Activated CD4-positive, alpha-beta T cell treated with anti-CD3 and anti-CD28 coated beads, Interleukin-2, Interleukin-4, amounts not matched to agents 100 ng/mL and 50 ng/mL, durations not matched to agents 16 hours and 8 hours (primary cell): ENCODE measurements at regions not wholly inside any gene's neighbourhood (a gene's known extent, or its start where the extent isn't known, plus 50 kb on each side); places are given as distances from the start of the nearest gene placed in this dataset.

Experiments
- DNase-seq: peaks from one replicate; pipeline ENCODE4 v3.0.0-alpha.2; 2020; ENCODE audit warnings: low spot score

- no peak for DNase-seq
These were observed 1129.4 kb downstream of the TSN start for GRCh38 chr2:122884889-122885288.

GRCh38 chr2:122885436-122885835, 1130.0 kb downstream of the TSN start:
- DNase-seq: no peak

DNA sequence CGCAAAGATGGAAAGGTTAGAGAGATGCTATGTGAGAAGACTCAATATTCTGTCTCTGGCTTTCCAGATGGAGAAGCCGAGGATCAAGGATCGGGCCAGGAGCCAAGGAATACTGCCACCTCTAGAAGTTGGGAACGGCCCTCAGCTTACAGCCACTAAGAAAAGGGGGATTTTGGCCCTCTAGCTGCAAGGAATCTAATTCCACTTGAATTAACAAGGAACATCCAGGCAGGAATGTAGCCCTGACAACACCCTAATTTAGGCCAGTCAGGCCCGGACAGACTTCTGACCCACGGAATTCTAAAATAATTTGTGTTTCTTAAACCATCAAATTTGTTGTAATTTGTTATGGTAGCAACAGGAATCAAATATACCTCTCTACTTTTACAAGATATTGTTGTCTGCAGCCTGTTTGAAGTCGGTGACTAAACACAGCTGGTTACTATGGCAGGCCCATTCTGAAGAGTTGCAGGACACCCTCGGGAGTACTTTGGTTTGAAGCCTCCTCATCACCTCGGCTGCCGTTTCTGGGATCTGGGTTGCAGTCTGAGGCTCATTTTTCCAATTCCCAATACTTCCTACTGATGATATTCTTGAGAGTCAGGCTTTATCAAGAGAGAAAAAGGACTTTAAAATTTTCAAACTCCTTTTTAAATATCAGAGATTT, 1131.2 kb downstream of the TSN start:
- no peak for DNase-seq

DNA sequence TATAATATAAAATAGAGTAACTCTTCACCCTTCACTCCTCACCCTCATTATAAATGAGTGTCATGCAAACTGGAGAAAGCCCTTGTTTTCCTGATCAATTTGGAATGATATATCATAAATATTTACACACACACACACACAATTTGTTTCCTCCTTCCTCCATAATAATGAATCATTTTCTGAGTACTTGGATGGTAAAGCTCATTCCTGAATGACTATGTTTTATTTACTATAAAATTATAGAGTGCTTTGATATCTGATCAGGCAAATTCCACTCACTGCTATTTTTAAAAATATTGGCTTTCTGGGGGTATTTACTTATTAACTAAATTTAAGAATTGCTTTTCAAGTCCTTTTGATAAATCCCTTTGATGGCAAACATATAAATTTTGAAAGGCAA, 1125.5 kb upstream of the CNTNAP5 start:
- no peak for DNase-seq

DNA sequence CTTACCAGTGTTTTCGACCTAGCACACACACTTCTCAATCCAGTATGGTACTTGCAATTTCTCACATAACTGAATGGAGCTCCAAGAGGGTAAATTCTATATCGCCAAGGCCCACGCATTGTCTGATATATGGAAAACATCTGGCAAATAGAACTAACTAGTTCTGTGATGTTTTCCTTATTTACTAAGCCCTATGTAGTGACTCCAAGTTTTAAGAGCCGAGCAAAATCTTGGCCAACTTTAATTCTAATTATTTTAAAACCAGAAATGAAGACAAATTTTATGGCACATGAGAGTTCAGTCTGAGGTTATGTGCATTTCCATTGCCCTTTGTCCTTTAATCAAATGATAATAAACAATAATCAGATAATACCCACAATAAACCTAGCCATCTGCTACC, 1119.7 kb upstream of the CNTNAP5 start:
- no peak for DNase-seq

- no peak for DNase-seq
These were observed 1116.9 kb upstream of the CNTNAP5 start for GRCh38 chr2:122908159-122908558.

DNA sequence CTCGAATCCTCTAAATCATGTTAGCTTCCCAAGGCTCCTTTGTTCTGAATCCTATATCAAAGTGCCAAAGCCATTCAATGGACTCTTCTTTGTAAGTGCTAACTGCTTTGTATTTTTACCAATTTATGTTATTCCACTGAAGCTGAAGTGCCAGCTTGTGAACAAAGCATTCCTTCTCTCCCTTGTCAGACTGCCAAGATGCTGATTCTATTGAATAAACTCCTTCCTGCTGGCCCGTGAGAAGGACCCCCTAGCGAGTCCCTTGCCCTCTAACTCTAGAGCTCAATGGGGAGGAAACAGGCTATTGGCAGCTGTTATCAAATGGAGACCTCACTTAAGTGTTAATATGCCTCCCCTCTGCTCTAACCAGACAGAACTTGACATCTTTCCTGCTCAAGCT, 1097.9 kb upstream of the CNTNAP5 start:
- no peak for DNase-seq

DNA sequence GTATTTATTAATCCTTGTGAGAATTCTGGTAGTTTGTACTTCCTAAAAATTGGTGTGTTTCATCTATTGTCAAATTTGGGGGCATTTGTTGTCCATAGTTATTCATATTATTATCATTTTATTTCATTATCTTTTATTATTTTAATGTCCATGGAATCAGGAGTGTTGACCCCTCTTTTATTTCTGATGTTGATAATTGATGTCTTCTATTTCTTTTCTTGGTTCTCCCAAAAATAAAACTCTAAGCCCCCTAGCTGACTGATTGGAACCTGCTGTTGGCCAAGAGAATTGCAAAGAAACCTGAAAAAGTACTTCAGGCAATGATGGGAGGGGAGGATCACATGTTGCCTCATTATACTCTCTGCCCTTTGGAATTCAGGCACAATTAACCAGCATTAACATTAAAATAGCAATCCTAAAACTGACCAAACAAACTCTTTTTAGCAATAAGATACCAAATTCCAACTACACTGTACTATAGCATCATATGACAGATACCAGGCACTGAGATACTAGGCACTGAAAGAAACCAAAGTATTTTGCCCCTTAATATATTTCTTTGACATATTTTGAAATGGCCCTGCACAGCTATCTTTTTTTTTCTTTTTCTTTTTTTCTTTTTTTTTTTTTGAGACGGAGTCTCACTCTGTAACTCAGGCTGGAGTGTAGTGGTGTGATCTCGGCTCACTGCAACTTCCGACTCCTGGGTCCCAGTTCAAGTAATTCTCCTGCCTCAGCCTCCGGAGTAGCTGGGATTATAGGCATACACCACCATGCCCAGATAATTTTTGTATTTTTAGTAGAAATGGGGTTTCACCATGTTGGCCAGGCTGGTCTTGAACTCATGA, 1097.2 kb upstream of the CNTNAP5 start:
- DNase-seq: no peak

DNA sequence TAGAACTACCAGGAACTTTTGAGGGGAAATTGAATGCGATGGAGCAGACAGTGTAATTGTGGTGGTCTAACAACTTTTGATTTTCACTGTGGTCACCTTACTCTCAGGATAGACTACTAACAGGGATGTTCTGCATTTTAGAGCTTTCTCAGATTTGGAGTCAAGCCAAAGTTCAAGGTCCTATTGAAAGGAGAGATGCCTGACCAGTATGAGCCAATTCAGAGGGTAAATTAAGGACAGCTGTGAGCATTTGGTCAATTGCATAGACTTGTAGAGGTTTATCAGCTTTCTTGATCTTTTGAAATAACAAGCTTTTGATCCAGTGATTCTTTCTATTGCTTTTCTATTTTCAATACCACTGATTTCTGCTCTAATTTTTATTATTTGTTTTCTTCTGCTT, 1095.7 kb upstream of the CNTNAP5 start:
- DNase-seq: no peak

DNA sequence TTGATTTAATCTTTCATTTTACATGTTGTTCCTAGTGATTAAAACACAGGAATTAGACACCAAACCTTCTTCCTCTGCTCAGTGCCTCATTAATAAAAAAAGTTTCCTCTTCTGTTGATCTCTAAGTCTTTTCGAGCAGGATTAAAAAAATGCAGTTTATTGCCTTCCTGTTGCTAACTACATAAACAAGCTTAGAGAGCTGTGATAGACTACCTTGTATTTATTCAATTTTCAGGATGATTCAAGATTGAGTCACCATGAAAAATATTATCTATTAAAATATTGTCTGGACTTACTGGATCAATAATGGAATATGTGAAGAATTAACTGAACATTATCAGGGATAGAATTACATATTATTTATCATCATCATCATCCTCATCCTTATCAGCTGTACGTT, 1089.6 kb upstream of the CNTNAP5 start:
- DNase-seq: no peak

DNA sequence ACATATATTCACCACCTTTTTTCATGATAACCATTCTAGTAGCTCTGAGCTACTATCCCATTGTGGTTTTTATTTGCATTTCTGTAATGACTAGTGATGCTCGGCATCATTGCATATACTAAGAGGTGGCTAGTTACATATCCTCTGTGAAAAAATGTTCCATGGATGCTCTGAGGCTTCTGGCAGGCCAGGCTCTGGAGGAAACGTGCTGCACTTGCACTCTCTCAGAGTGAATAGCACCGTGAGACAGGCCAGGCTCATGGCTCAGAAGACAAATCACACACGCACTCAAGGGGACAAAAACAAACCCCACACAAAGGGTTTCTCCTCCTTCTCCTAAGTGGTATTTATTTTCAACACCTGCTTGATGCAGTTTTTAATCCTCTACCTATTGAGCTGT, 1085.3 kb upstream of the CNTNAP5 start:
- no peak for DNase-seq

DNA sequence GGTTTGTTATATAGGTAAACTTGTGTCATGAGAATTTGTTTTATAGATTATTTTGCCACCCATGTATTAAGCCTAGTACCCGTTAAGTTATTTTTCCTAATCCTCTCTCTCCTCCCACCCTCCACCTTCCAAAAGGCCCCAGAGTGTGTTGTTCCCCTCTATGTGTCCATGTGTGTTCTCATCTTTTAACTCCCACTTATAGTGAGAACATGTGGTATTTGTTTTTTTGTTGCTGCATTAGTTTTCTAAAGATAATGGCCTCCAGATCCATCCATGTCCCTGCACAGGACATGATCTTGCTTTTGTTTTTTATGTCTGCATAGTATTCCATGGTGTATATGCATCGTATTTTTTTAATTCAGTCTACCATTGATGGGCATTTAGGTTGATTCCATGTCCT, 1075.6 kb upstream of the CNTNAP5 start:
- no peak for DNase-seq

- DNase-seq: no peak
These were observed 1069.3 kb upstream of the CNTNAP5 start for GRCh38 chr2:122955776-122956175.

GRCh38 chr2:122960759-122961641, 1064.1 kb upstream of the CNTNAP5 start:
- DNase-seq: no peak

DNA sequence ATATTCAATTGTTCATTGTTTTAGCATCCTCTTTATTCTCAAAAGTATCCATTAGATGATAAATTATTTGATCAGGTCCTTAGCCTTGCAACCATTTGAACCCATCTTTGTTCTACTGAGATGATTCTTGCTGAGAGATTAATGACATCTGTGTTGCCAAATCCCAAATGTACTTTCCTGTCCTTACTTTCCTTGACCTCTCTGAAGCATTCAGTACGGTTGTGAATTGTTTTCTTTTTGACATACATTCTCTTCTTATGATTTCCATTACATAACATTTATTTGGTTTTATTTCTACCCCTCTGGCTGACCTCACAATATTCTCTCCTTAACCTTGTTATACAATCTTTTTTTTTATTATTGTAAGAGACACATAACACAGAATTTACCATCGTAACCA, 1058.6 kb upstream of the CNTNAP5 start:
- no peak for DNase-seq

- no peak for DNase-seq
These were observed 1047.5 kb upstream of the CNTNAP5 start for GRCh38 chr2:122977580-122977979.

DNA sequence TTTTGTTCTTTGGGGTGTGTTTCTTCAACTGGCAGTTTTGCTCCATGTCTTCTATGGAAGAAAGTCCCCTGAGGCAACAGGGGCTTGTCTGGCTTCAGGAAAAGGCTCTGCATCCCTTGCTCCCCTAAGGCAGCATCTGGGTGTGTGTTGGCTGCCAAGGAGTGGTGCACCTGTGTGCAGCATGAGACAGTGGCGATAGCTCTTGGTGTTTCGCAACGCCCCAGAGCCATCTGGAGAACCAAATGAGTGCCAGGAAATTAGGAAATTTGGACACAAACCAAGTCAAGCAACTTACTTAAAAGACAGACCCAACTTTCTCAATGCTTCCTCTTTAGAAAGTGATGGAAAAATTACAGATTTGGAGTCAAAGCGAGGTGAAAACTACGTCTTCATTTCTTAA, 1044.4 kb upstream of the CNTNAP5 start:
- DNase-seq: no peak

GRCh38 chr2:122982936-122983335, 1042.2 kb upstream of the CNTNAP5 start:
- DNase-seq: no peak

- DNase-seq: no peak
These were observed 1036.5 kb upstream of the CNTNAP5 start for GRCh38 chr2:122988395-122989221.

- no peak for DNase-seq
These were observed 1031.5 kb upstream of the CNTNAP5 start for GRCh38 chr2:122993592-122993991.

GRCh38 chr2:122999258-122999657, 1025.8 kb upstream of the CNTNAP5 start:
- peak; percentile 20 for DNase-seq

- DNase-seq: no peak
These were observed 1025.3 kb upstream of the CNTNAP5 start for GRCh38 chr2:122999821-123000220.
